Muscle layer of duodenum (tissue), 2 donors: ENCODE measurements at regions not wholly inside any gene's neighbourhood (a gene's known extent, or its start where the extent isn't known, plus 50 kb on each side); places are given as distances from the start of the nearest gene placed in this dataset.

Source experiments
- H3K27ac ChIP-seq: one replicate; pipeline ENCODE4 v1.7.0; 2013; ENCODE audit warnings: mild to moderate bottlenecking, low read length
- H3K27me3 ChIP-seq: one replicate; pipeline ENCODE4 v1.7.0; 2013; ENCODE audit warnings: low read depth, mild to moderate bottlenecking, control low read depth, low read length
- H3K36me3 ChIP-seq, 2 donors: one replicate each; pipeline ENCODE4 v1.7.0; 2013; ENCODE audit warnings: low read length in 2 of 2, control low read depth in 1 of 2, mild to moderate bottlenecking in 1 of 2; ENCODE audit not compliant: insufficient read depth in 2 of 2, control insufficient read depth in 1 of 2
- H3K4me1 ChIP-seq, 2 donors: one replicate each; pipeline ENCODE4 v1.7.0; 2013; ENCODE audit warnings: low read length in 2 of 2, mild to moderate bottlenecking in 2 of 2, control low read depth in 1 of 2, moderate library complexity in 1 of 2; ENCODE audit not compliant: insufficient read depth in 2 of 2, control insufficient read depth in 1 of 2
- H3K4me3 ChIP-seq, 2 donors: one replicate each; pipeline ENCODE4 v1.7.0; 2013; ENCODE audit warnings: low read length in 2 of 2, low read depth in 1 of 2, mild to moderate bottlenecking in 1 of 2
- H3K9me3 ChIP-seq, 2 donors: one replicate each; pipeline ENCODE4 v1.7.0; 2013; ENCODE audit warnings: low read length in 2 of 2, control low read depth in 1 of 2, mild to moderate bottlenecking in 1 of 2; ENCODE audit not compliant: control insufficient read depth in 1 of 2
- donor health status: healthy.

DNA sequence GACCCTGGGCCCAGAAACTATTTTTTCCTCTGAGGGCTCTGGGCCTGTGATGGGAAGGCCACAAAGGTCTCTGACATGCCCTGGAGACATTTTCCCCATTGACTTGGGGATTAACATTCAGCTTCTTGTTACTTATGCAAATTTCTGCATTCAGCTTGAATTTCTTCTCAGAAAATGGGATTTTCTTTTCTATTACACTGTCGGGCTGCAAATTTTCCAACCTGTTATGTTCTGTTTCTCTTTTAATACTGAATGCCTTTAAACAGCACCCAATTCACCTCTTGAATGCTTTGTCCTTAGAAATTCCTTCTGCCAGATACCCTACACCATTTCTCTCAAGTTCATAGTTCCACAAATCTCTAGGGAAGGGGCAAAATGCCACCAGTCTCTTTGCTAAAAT is 241.0 kb downstream of the HNMT start:
- H3K27ac ChIP-seq, result no peak overlapping the region
- H3K27me3 ChIP-seq, result no peaks in the 10 kb centered on the region
- H3K9me3 ChIP-seq, result peaks cover 0 to 2% of the 10 kb centered on the region in 2 donors
- no peaks in the 10 kb centered on the region for H3K36me3 ChIP-seq
- no peaks in the 10 kb centered on the region for H3K4me1 ChIP-seq
- H3K4me3 ChIP-seq, result no peak overlapping the region

DNA sequence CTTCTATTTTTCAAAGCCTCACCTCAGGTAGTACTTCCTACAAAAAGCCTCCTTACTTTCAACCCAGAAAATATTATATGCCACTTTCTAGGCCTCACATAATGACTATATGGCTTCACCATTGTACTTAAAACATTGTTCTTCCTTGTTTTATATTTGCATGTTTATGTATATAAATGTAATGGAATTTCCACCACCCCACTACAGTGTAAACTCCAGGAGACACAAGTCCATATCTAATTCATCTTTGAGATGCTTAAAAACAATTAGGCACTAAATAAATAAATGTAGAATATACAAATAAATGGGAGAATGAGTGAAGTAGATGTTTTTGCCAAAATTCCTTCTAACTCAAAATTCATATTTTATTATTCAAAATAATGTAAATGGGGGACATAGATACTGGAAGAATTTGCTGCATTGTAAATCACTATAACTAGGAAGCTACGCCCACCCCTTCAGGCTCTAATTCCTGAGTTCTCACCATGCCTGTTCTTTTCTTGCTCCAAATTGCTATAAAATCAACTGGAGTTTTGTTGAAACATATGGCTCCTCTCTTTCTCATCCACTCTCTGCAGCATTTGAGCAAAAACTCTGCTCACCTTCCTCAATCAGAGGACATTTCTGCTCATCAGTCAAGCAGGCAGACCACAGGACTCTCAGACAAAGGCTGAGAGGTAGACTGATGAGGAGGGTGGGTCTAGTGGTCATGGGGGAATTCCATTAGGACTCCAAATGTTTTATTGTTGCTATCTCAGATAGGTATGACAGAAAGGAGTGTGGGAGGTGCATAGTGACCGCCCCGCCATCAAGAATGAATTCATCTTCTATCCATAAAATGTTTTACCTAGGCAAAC is 243.0 kb downstream of the HNMT start:
- H3K4me3 ChIP-seq, result no peak overlapping the region

DNA sequence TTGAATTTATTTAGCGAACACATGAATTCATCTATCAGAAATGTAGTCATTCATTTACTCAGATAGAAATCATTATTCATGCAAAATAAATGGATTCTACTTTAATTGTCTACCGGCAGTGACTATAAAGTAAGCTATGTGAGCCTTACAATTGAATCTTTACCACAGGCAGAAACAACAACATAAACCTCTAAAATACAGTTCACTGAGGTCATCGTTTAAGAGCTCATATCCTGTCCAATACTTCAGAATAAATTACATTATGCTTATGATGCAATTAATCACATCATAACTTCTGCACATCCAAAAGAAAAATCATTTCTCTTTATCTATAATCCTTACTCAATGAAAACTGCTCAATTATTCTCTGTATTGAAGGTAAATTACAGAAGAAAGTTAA is 244.7 kb downstream of the HNMT start:
- H3K4me1 ChIP-seq, result no peaks in the 10 kb centered on the region
- peaks cover 0 to 2% of the 10 kb centered on the region in 2 donors for H3K9me3 ChIP-seq
- no peaks in the 10 kb centered on the region for H3K27me3 ChIP-seq
- no peaks in the 10 kb centered on the region for H3K36me3 ChIP-seq
- no peak overlapping the region for H3K27ac ChIP-seq
- no peak overlapping the region for H3K4me3 ChIP-seq

More for the DNA sequence above, 243.0 kb downstream of the HNMT start:
- Histone ChIP-seq H3K27ac (no peak overlapping the region), H3K4me1 (no peaks in the 10 kb centered on the region), H3K27me3 (no peaks in the 10 kb centered on the region), H3K36me3 (no peaks in the 10 kb centered on the region), H3K9me3 (peaks cover 0 to 2% of the 10 kb centered on the region in 2 donors)

DNA sequence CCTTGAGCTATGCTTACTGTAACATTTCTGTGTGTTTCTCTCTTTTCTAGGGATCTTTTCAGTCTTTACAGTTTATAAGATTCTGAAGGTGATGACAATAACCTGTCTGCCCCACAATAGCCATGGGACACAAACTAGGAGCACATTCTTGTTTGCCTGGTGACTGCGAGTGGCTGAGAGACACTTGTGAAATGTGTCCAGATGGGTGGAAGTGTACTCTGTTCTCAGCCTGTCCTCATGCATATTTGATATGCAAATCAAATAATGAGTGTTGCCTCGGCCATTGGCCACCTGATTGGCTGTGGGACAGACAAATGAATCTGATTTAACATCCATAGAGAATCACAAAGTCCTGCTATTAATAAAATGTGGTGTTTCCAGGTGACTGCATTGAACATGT is 246.2 kb downstream of the HNMT start:
- no peak overlapping the region for H3K4me3 ChIP-seq
- H3K27ac ChIP-seq, result no peak overlapping the region
- H3K27me3 ChIP-seq, result no peaks in the 10 kb centered on the region
- no peaks in the 10 kb centered on the region for H3K36me3 ChIP-seq
- no peaks in the 10 kb centered on the region for H3K4me1 ChIP-seq
- H3K9me3 ChIP-seq, result no peaks in the 10 kb centered on the region

DNA sequence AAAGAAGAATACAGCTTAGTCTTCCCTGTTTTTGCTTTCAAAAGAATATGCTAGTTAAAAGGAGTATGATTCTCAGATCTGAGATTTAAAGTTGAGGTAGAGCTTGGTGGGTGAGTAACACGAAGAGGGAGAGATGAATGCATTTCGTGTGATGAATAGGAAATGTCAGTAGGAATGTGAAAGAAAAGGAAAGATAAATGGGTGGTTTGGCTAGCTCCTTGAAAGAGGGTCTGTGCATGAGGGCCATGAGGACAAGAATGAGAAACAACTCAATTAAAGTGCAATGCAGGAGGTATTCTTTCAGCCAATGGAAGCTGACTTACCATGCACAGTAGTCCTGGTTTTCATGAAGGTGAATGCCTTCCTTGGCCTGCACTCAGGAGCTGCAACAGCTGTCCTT is 248.2 kb downstream of the HNMT start:
- Histone ChIP-seq H3K4me3 (no peak overlapping the region), H3K36me3 (no peaks in the 10 kb centered on the region), H3K4me1 (no peaks in the 10 kb centered on the region)

DNA sequence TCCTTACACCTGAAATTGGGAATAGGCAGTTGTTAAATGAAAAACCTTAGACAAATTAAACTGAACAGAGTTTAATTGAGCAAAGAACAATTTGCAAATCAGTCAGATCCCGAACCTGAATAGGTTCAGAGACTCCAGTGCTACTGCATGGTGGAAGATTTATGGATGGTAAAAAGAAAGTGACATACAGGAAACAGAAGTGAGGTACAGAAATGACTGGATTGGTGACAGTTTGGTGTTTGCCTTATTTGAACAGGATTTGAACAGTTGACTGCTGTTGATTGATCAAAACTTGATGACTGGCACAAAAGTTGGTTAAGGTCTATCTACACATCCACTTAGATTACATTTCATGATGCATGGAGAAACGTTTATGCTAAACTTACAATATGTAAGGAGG is 248.8 kb downstream of the HNMT start:
- Histone ChIP-seq H3K9me3 (no peaks in the 10 kb centered on the region), H3K4me1 (no peaks in the 10 kb centered on the region), H3K4me3 (no peak overlapping the region), H3K27me3 (no peaks in the 10 kb centered on the region), H3K27ac (no peak overlapping the region), H3K36me3 (no peaks in the 10 kb centered on the region)

More for the DNA sequence above, 248.2 kb downstream of the HNMT start:
- no peaks in the 10 kb centered on the region for H3K9me3 ChIP-seq
- no peaks in the 10 kb centered on the region for H3K27me3 ChIP-seq
- H3K27ac ChIP-seq, result no peak overlapping the region

DNA sequence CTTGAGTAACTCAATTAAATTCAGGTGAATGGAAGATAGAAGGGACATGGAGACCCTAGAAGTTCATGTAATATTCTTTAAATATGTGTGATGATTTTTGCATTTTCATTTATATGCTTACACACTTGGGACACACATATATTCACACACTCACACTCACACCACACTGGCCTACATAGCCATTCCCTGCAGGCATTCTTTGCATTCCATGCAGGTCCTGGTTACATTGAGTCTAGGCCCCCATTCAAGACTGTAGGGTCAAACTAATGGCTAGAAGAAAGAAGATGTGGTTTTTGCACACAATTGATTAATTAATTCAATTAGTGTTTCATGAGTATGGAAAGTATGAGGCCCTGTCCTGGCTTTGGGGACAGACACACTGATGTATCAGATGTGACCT is 249.4 kb downstream of the HNMT start:
- no peaks in the 10 kb centered on the region for H3K27me3 ChIP-seq
- H3K9me3 ChIP-seq, result no peaks in the 10 kb centered on the region
- no peaks in the 10 kb centered on the region for H3K4me1 ChIP-seq
- H3K4me3 ChIP-seq, result no peak overlapping the region
- no peaks in the 10 kb centered on the region for H3K36me3 ChIP-seq
- H3K27ac ChIP-seq, result no peak overlapping the region

DNA sequence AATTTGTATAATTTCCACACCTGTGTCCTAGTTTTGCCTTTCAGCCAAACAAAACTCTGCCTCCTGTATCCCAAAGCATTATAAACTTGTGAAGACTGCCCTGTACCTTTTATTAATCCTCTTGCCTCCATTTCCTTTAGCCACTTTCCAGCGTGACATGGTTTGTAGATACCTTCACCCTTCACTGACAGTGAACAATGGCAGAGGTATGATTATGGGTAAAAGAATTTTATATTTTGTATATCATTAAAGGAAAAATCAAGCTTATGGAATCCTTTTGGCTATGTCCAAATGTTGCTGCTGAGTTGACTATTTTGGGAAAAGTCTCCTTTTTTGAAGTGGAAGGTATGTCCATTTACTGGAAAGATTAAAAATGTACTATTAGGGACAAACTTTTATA is 251.7 kb downstream of the HNMT start:
- H3K4me1 ChIP-seq, result no peaks in the 10 kb centered on the region
- H3K9me3 ChIP-seq, result no peaks in the 10 kb centered on the region
- H3K27ac ChIP-seq, result no peak overlapping the region
- H3K4me3 ChIP-seq, result no peak overlapping the region
- H3K27me3 ChIP-seq, result no peaks in the 10 kb centered on the region
- no peaks in the 10 kb centered on the region for H3K36me3 ChIP-seq

DNA sequence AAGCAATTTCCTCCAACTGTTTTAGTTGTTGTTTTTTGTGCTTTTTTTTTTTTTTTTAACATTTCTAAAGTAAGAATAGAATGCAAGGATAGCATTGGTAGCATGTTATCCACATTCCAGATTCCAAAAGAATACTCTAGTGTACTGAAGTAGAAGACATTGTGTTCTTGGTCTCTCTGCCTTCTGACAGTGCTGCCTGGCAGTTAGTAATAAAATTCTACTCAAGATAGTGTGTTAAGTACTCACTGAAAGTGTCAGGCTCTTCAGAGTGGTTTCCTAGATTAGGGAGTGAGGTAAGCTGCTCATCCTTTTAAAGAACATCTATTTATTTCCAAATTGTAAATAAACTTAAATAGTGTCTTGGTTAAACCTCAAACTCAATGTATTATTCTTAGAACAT is 253.7 kb downstream of the HNMT start:
- no peaks in the 10 kb centered on the region for H3K9me3 ChIP-seq
- H3K27ac ChIP-seq, result no peak overlapping the region
- H3K36me3 ChIP-seq, result no peaks in the 10 kb centered on the region
- no peak overlapping the region for H3K4me3 ChIP-seq
- no peaks in the 10 kb centered on the region for H3K27me3 ChIP-seq
- H3K4me1 ChIP-seq, result no peaks in the 10 kb centered on the region

DNA sequence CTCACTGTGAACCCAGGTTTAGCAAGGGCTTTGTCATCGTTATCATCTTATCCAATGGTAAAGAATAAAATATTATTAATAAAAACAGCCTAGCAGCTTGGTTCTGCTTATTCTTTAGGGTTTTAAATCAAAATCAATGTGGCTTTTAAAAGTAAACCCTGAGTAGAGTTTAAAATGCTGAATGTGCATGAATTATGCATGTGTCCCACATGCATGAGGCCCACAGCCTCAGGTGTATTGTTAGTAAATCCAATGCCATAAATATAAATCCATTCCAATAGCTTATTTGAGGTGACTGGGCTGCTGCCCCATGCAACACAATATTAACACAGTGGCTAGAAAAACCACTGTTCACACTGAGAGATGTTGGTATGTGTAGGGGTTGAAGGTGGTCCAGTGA is 254.1 kb downstream of the HNMT start:
- H3K9me3 ChIP-seq, result no peaks in the 10 kb centered on the region
- no peaks in the 10 kb centered on the region for H3K4me1 ChIP-seq
- no peak overlapping the region for H3K27ac ChIP-seq
- no peaks in the 10 kb centered on the region for H3K36me3 ChIP-seq
- no peak overlapping the region for H3K4me3 ChIP-seq
- H3K27me3 ChIP-seq, result no peaks in the 10 kb centered on the region

DNA sequence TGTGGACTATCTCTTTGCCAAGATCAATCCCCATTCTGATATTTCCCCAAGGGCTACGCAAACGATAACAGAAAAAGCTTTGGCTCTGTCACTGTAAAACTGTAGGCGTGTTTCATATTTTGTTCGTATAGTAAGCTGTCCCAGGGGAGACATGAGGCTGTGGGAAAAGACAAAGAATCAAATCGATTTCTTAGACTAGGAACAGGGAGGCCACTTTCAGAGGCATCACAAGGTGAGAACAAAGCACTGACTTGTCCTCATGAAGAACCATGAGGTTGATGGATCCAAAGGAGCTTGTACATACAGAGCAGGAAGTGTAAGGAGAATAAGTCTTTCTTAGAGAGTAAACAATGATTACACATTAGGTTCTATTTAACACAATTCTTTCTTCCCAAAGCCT is 255.7 kb downstream of the HNMT start:
- Histone ChIP-seq H3K4me1 (no peaks in the 10 kb centered on the region), H3K9me3 (no peaks in the 10 kb centered on the region), H3K27me3 (no peaks in the 10 kb centered on the region), H3K27ac (no peak overlapping the region), H3K36me3 (no peaks in the 10 kb centered on the region), H3K4me3 (no peak overlapping the region)

DNA sequence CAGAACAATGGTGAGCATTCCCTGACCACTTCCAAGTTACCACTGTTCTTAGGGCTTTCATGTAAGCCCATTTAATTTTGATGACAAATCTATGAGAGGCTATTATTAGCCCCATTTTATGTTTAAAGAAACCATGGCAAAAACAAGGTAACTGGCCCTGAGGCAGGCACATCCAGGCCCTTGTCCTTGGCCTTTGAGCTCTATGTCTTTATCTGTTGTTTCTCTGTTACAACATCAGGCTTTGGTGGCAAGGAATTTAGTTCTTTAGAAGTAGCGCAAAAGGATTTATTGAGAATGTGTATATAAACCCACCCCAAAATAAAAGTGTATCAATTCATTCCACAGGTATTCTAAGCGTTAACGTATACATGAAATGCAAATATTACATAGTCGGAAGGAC is 257.1 kb downstream of the HNMT start:
- Histone ChIP-seq H3K4me3 (no peak overlapping the region), H3K27ac (no peak overlapping the region), H3K36me3 (no peaks in the 10 kb centered on the region), H3K27me3 (no peaks in the 10 kb centered on the region), H3K4me1 (no peaks in the 10 kb centered on the region), H3K9me3 (no peaks in the 10 kb centered on the region)
